Naive B cell (primary cell): ENCODE measurements at regions not wholly inside any gene's neighbourhood (a gene's known extent, or its start where the extent isn't known, plus 50 kb on each side); places are given as distances from the start of the nearest gene placed in this dataset.

Experiments used
- ATAC-seq, 2 donors: fragments of 150-1000 bp; cut with Tn5 transposase; 2 replicates each; pipeline ENCODE4 v1.10.0; 2021; ENCODE audit warnings: low read depth in 2 of 2, mild to moderate bottlenecking in 2 of 2, moderate library complexity in 2 of 2
- DNase-seq: peaks from one replicate; pipeline ENCODE4 v3.0.0; 2022
- H3K27ac Mint-ChIP-seq, 6 donors: one replicate each; pipeline ENCODE4 v1.8.0; 2020 to 2022; ENCODE audit warnings: mild to moderate bottlenecking in 6 of 6, mixed read lengths in 6 of 6, moderate library complexity in 5 of 6, inconsistent platforms in 2 of 6
- H3K27me3 Mint-ChIP-seq, 3 donors: one replicate each; pipeline ENCODE4 v1.8.0; 2021 to 2022; ENCODE audit warnings: mixed read lengths in 3 of 3, mild to moderate bottlenecking in 1 of 3
- H3K36me3 Mint-ChIP-seq, 2 donors: one replicate each; pipeline ENCODE4 v1.8.0; 2020 to 2022; ENCODE audit warnings: mixed read lengths in 2 of 2, inconsistent platforms in 1 of 2, mild to moderate bottlenecking in 1 of 2
- H3K4me1 Mint-ChIP-seq, 3 donors: one replicate each; pipeline ENCODE4 v1.8.0; 2020 to 2022; ENCODE audit warnings: mixed read lengths in 3 of 3, inconsistent platforms in 1 of 3, mild to moderate bottlenecking in 1 of 3, moderate library complexity in 1 of 3
- H3K4me3 Mint-ChIP-seq, 8 donors: one replicate each; pipeline ENCODE4 v1.8.0; 2020 to 2022; ENCODE audit warnings: mild to moderate bottlenecking in 8 of 8, mixed read lengths in 8 of 8, moderate library complexity in 8 of 8, inconsistent platforms in 2 of 8
- H3K9me3 Mint-ChIP-seq, 7 donors: one replicate each; pipeline ENCODE4 v1.8.0; 2020 to 2022; ENCODE audit warnings: mixed read lengths in 7 of 7, mild to moderate bottlenecking in 5 of 7, inconsistent platforms in 2 of 7, moderate library complexity in 1 of 7

DNA sequence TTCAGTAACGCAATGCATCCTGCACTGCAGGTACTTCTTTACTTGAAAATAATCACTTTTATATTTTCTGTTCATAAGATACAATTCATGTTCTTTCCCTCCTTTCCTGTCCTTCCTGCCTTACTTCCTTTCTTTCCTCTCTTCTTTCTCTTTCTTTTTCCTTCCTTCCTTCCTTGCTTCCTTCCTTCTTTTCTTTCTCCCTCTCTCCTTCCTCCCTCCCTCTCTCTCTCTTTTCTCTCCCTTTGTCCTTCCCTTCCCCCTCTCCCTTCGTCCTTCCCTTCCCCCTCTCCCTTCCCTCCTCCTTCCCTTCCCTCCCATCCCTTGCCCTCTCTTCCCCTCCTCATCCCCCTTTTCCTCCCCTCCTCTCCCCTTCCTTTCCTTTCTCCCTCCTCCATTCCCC is 227.8 kb upstream of the KLF6 start:
- ATAC-seq (no peak), DNase-seq (no peak)
- H3K36me3 Mint-ChIP-seq = no peaks in the 10 kb centered on the region
- H3K9me3 Mint-ChIP-seq = peaks cover 0 to 4% (median 0%) of the 10 kb centered on the region in 7 donors
- H3K27ac Mint-ChIP-seq = peak overlapping the region in 2 of 6 donors; percentile 2 to 82
- H3K4me3 Mint-ChIP-seq = no peak overlapping the region
- H3K27me3 Mint-ChIP-seq = no peaks in the 10 kb centered on the region
- H3K4me1 Mint-ChIP-seq = peaks cover 4 to 9% (median 7%) of the 10 kb centered on the region in 3 donors

DNA sequence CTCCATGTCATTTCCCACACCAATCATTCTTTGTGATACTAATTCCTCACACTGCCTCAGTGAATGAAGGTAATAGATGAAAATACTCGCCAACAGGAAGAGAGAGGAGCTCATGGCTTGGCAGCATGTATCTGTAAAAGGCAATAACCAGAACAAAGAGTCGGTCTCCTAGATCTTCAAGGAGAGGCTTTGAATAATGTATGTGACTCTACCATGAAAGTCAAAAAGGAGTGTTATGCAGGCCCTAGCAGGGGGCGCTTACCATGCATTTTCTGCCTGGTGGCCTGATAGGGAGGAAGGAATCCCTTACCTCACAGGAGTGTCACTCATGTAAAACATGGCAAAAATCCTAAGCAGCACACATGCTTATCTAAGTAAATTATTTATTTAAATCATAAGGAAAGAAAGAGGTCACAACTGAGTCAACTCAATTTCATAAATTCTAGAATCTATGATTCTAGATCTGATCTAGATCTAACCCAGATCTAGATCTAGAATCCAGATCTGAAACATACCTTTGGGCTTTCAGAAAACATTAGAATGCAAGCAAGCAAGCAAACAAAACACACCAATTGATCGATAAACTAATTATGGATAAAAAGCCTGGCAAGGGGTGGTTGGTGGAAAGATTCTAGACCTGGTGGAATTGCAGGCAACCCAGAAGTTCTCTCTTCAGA is 226.3 kb upstream of the KLF6 start:
- Mint-ChIP-seq H3K9me3 (peaks cover 0 to 4% (median 0%) of the 10 kb centered on the region in 7 donors), H3K27ac (peak overlapping the region in 2 of 6 donors; percentile 32 to 35), H3K36me3 (no peaks in the 10 kb centered on the region), H3K4me1 (peaks cover 9 to 12% (median 11%) of the 10 kb centered on the region in 3 donors), H3K27me3 (no peaks in the 10 kb centered on the region), H3K4me3 (no peak overlapping the region)
- ATAC-seq (no peak), DNase-seq (no peak)

DNA sequence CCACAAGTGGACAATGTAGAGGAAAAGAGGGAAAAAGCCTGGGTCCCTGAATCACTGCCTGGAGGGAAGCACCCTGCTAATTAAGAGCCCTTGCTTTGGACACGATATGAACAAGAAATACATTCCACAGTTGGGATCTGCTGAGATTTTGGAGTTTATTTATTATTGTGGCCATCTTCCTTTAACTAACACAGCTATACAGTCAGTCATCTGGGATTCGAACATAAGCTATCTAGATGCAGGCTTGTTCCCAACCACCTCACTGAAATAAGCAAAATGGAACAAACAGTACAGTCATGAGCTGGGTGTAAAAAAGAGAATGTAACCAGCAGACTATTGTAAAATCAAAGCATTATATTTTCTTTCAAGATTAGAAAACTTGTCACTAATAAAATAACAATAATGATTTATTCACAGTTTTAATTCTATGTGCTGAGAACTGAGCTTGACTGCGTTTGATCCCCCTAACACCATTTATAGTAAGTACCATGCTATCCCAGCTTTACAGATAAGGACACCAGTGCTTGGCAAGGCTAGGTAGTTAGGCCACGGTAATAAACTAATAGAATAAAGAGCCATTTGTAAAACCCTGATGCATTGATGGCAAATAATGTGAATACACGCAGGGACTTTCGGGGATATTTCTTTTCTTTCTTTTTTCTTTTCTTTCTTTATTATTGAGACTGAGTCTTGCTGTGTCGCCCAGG is 223.8 kb upstream of the KLF6 start:
- peak overlapping the region in 2 of 6 donors; percentile 33 to 73 for H3K27ac Mint-ChIP-seq
- H3K9me3 Mint-ChIP-seq = peaks cover 0 to 4% (median 0%) of the 10 kb centered on the region in 7 donors
- H3K27me3 Mint-ChIP-seq = peaks cover 0 to 7% (median 7%) of the 10 kb centered on the region in 3 donors
- ATAC-seq (no peak), DNase-seq (no peak)
- H3K4me1 Mint-ChIP-seq = peaks cover 14 to 23% (median 17%) of the 10 kb centered on the region in 3 donors
- no peaks in the 10 kb centered on the region for H3K36me3 Mint-ChIP-seq
- no peak overlapping the region for H3K4me3 Mint-ChIP-seq

DNA sequence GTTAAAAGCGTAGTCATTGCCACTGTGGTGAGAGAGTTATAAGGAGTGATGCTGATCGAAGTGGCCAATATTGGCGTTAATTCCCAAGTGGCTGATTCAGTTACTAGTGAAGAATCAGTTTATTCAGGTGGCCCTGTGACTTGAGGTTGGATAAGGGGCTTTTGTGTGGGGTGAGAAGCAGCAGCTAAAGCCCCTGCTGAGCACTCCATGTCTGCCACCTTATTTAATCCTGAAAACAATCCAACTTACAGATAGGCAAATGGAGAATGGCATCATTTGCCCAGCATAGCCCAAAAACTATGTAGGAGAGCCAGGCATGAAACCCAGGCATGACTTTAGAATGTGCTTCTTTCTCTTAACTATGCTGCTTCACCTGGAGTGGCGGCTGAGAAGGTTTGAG is 222.8 kb upstream of the KLF6 start:
- Mint-ChIP-seq H3K9me3 (peaks cover 0 to 4% (median 0%) of the 10 kb centered on the region in 7 donors), H3K27me3 (peaks cover 0 to 7% (median 7%) of the 10 kb centered on the region in 3 donors), H3K36me3 (no peaks in the 10 kb centered on the region), H3K27ac (peak overlapping the region in 1 of 6 donors; percentile 53), H3K4me1 (peaks cover 8 to 18% (median 13%) of the 10 kb centered on the region in 3 donors), H3K4me3 (no peak overlapping the region)
- DNase-seq (no peak), ATAC-seq (no peak)

DNA sequence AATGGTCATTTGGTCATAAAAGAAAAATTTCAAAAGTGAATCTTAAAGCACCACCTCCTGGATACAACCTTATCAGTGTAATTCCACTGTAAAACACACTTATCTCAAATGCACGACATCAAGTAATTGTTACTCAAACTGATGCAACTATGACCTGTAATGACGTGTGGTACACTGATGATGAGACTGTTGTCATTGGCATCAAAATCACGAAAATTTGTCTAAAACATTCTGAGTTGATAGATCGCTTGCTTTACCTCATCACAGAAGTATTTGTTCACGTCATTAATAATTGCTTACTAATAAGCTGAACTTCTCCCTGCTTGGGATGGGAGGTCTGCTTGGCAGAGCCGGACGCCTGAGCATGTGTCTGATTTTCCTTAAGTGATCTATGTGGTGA is 221.8 kb upstream of the KLF6 start:
- peaks cover 8 to 18% (median 13%) of the 10 kb centered on the region in 3 donors for H3K4me1 Mint-ChIP-seq
- no peak for DNase-seq
- no peaks in the 10 kb centered on the region for H3K36me3 Mint-ChIP-seq
- no peak for ATAC-seq
- peak overlapping the region in 1 of 6 donors; percentile 26 for H3K27ac Mint-ChIP-seq
- peaks cover 0 to 7% (median 7%) of the 10 kb centered on the region in 3 donors for H3K27me3 Mint-ChIP-seq
- H3K9me3 Mint-ChIP-seq = peaks cover 0 to 4% (median 0%) of the 10 kb centered on the region in 7 donors
- no peak overlapping the region for H3K4me3 Mint-ChIP-seq

DNA sequence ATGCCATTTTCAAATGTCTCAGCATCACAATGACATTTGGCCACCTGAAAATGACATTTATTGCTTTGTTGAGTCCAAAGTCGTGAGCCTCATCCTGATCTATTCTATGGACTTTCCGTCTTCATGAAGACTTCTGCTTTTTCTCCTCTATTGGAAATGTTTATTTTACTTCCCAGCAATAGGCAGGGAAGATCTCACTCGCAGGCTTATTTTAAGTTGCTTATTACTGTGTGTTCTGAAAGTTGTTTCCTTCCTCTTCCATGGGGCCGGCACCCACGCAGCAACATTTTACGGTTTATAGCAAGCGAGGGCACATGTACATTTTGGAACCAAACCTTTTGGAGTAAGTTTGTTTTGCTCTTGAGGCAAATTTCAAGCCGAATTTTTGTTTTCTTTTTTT is 221.0 kb upstream of the KLF6 start:
- peaks cover 0 to 5% of the 10 kb centered on the region in 2 donors for H3K36me3 Mint-ChIP-seq
- peak overlapping the region in 1 of 8 donors; percentile 62 for H3K4me3 Mint-ChIP-seq
- H3K27ac Mint-ChIP-seq = peak overlapping the region in 3 of 6 donors; percentile 10 to 46 (median 21)
- DNase-seq = no peak
- peaks cover 0 to 13% (median 7%) of the 10 kb centered on the region in 3 donors for H3K27me3 Mint-ChIP-seq
- peaks cover 0 to 5% (median 0%) of the 10 kb centered on the region in 7 donors for H3K9me3 Mint-ChIP-seq
- H3K4me1 Mint-ChIP-seq = peaks cover 8 to 18% (median 13%) of the 10 kb centered on the region in 3 donors
- ATAC-seq = peak in 1 of 2 donors; percentile 39

DNA sequence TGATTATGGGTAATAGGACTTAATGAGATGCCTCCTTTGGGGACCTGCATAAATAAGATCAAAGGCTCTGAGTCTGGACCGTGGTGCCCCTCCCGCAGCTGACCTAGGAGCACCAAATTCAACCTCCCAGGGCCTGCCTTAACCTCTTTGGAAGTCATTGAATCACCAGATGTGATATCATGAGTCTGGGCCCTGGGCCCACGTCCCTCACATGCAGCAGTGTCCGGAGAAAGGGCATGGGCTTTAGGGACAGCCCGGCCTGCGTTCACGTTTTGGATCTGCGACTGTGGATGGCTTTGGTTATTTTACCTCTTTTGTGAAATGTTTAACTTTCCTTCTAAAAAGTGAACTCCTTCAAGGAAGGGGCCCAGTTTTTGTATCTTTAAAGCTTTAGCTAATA is 220.0 kb upstream of the KLF6 start:
- Mint-ChIP-seq H3K27ac (no peak overlapping the region), H3K9me3 (peaks cover 4 to 12% (median 5%) of the 10 kb centered on the region in 7 donors), H3K4me3 (no peak overlapping the region), H3K4me1 (peaks cover 8 to 18% (median 13%) of the 10 kb centered on the region in 3 donors), H3K36me3 (peaks cover 0 to 15% of the 10 kb centered on the region in 2 donors), H3K27me3 (peaks cover 0 to 15% (median 7%) of the 10 kb centered on the region in 3 donors)
- ATAC-seq = no peak
- no peak for DNase-seq

DNA sequence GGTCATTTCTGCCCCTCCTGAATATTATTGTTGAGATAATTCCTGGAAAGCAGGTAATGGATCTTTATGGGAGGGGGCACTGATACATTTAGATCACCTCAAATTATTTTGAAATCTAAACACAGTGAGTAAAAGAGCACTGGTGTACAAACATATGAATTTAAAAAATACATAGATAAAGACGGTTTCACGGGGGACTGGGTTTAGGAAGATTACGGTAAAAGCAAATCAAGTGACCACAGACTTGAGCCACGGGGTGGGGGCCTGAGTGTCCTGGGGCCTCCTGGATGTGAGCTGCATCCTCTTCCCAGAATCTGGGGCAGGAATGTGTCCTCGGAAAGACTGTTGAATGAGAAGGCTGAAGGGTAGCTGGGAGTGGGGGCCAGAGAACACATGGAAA is 219.1 kb upstream of the KLF6 start:
- DNase-seq (no peak), ATAC-seq (no peak)
- Mint-ChIP-seq H3K4me3 (no peak overlapping the region), H3K9me3 (peaks cover 5 to 13% (median 8%) of the 10 kb centered on the region in 7 donors), H3K27me3 (peaks cover 0 to 15% (median 7%) of the 10 kb centered on the region in 3 donors), H3K27ac (peak overlapping the region in 2 of 6 donors; percentile 59 to 69), H3K36me3 (peaks cover 0 to 18% of the 10 kb centered on the region in 2 donors), H3K4me1 (peaks cover 8 to 18% (median 13%) of the 10 kb centered on the region in 3 donors)

DNA sequence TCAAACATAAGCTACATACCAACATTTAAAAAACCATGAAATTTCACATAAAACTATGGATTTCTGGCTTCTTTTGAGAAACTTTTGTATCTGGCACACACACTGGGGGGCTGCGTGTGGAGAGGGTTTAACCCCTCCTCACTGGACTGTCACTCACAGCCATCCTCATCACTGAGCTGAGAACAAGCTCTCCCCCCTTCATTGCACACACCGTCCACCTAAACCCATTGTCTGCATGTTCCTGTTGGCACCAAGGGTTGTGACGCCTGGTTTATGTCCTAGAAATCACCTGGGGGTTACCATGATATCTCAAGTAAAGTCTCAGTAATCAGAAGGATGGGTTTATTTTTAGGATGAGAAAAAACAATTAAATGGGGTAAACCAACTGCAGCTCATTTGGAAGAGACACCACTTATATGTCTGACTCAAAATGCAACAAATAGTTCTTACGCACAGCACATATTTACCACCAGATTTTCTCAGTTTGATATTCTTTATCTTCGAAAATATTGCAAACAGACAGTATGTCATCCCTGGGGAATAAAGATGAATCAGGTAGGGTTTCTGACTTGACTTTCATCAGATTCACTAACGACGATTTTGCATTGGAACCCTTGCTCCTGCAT is 218.5 kb upstream of the KLF6 start:
- Mint-ChIP-seq H3K4me3 (no peak overlapping the region), H3K27ac (no peak overlapping the region), H3K36me3 (peaks cover 0 to 18% of the 10 kb centered on the region in 2 donors), H3K9me3 (peaks cover 5 to 13% (median 8%) of the 10 kb centered on the region in 7 donors), H3K4me1 (peaks cover 8 to 18% (median 13%) of the 10 kb centered on the region in 3 donors), H3K27me3 (peaks cover 0 to 15% (median 7%) of the 10 kb centered on the region in 3 donors)
- ATAC-seq (no peak), DNase-seq (no peak)

DNA sequence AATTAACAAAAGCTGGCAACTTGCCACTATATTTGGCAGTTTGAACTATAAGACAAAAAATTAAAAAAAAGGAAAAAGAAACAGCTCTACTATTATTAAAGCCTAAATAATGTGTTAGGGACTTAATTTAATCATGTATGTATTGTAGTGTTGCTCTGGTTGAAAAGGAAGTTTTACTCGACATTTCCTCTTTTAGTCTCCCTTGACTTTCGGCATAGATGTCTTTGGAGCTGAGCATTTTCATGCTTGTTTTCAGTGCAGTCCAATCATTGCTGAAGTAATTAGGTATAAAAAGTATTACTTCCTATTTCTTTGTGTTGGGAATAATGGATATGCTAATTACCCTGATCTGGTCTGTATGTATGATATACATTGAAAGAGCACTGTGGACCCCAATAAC is 216.8 kb upstream of the KLF6 start:
- no peak for DNase-seq
- no peak overlapping the region for H3K4me3 Mint-ChIP-seq
- ATAC-seq = no peak
- H3K9me3 Mint-ChIP-seq = peaks cover 5 to 13% (median 8%) of the 10 kb centered on the region in 7 donors
- H3K27me3 Mint-ChIP-seq = peaks cover 0 to 15% (median 7%) of the 10 kb centered on the region in 3 donors
- H3K27ac Mint-ChIP-seq = no peak overlapping the region
- peaks cover 8 to 17% (median 11%) of the 10 kb centered on the region in 3 donors for H3K4me1 Mint-ChIP-seq
- peaks cover 0 to 18% of the 10 kb centered on the region in 2 donors for H3K36me3 Mint-ChIP-seq

DNA sequence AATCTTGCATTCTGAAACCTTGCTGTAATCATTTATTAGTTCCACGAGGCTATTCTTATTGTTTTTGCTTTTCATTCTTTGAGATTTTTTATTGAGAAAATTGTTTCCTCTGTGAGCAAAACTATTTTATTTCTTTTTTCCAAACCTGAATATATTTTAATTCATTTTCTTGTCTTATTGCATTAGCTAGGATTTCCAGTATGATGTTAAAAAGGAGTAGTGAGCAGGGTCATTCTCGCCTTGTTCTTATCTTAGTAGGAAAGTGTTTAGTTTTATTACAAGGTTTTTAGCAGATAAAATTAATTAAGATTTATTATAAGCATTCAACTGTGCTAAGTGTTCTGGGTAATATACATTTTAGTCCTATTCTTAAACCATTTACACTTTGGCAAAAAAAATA is 214.6 kb upstream of the KLF6 start:
- ATAC-seq (no peak), DNase-seq (no peak)
- Mint-ChIP-seq H3K9me3 (peaks cover 5 to 13% (median 8%) of the 10 kb centered on the region in 7 donors), H3K4me1 (peaks cover 0 to 2% (median under 1%) of the 10 kb centered on the region in 3 donors), H3K4me3 (peak overlapping the region in 1 of 8 donors; percentile 3), H3K27ac (no peak overlapping the region), H3K27me3 (peaks cover 0 to 15% (median 0%) of the 10 kb centered on the region in 3 donors), H3K36me3 (peaks cover 0 to 18% of the 10 kb centered on the region in 2 donors)

DNA sequence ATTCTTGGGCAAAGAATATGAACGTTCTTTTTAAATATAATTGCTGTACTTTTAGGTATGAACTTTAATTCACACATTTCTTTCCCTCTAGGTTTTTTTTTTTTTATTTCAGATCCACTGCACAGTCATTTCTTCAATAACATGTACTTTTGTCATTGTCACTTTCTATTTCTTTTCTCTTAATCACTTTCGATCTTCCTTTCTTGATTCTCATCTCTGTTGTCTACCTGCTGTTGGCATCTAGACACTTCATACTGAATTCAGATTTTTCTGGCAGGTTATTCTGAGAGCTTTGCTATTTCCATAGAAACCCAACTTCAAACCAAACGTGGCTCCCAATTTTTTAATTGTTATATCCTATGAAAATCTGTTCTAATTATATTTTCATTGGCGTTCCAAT is 211.7 kb upstream of the KLF6 start:
- Mint-ChIP-seq H3K9me3 (peaks cover 5 to 13% (median 8%) of the 10 kb centered on the region in 7 donors), H3K27ac (peak overlapping the region in 1 of 6 donors; percentile 16), H3K27me3 (peaks cover 0 to 8% (median 0%) of the 10 kb centered on the region in 3 donors), H3K36me3 (peaks cover 0 to 18% of the 10 kb centered on the region in 2 donors), H3K4me1 (peaks cover 0 to 6% (median 4%) of the 10 kb centered on the region in 3 donors), H3K4me3 (no peak overlapping the region)
- ATAC-seq (no peak), DNase-seq (no peak)
